ENCODE measurements at regions not wholly inside any gene's neighbourhood (a gene's known extent, or its start where the extent isn't known, plus 50 kb on each side); places are given as distances from the start of the nearest gene placed in this dataset.

- intact Hi-C loops (cut with micrococcal nuclease), result no loop called here
Measured at GRCh38 chr5:108650997-108651396, 96.7 kb upstream of the FER start.

GRCh38 chr5:108649646-108650045 is 98.1 kb upstream of the FER start:
- Histone ChIP-seq H3K27ac (ENCODE audit: low read depth, low read length) (no peak overlapping the region), H3K4me2 (ENCODE audit: low read length) (no peak overlapping the region), H3K9ac (ENCODE audit: low read length) (no peak overlapping the region), H3K4me1 (ENCODE audit: control insufficient read depth in 1 of 2, insufficient read depth in 2 of 2, low read length in 2 of 2) (no peaks in the 10 kb centered on the region), H3K4me3 (replicated peaks in 1 of 2; ENCODE audit: low read depth in 1 of 2, low read length in 2 of 2) (no peak overlapping the region), H3K79me2 (ENCODE audit: insufficient read depth, low read length) (no peaks in the 10 kb centered on the region), H3K36me3 (ENCODE audit: control insufficient read depth in 1 of 2, insufficient read depth in 2 of 2, low read length in 2 of 2) (no peaks in the 10 kb centered on the region), H4K20me1 (ENCODE audit: insufficient read depth) (no peaks in the 10 kb centered on the region), H2AFZ (ENCODE audit: low read depth, low read length, poor library complexity, severe bottlenecking) (no peak overlapping the region), H3K27me3 (ENCODE audit: insufficient read depth, low read length) (no peaks in the 10 kb centered on the region), H3K9me3 (ENCODE audit: control insufficient read depth in 1 of 2, insufficient read depth in 1 of 2, low read depth in 1 of 2, low read length in 2 of 2) (no peaks in the 10 kb centered on the region), H3K9me2 (ENCODE audit: insufficient read depth) (no peaks in the 10 kb centered on the region)
- POLR2A ChIA-PET, result no interaction called here
- ATAC-seq (no peak), DNase-seq (ENCODE audit: low read depth, low spot score) (no peak)
- CTCF ChIA-PET, result no interaction called here
- BruUV-seq (replicated peaks), result no TSS peak
- intact Hi-C loops (cut with micrococcal nuclease), result loop anchor here (10.0 kb wide), 1 partner anchor 1035 kb away; the partner anchor contains the start of gene MAN2A1
- RAD21 ChIA-PET (ENCODE audit: low non-redundant PET in 1 of 2, low total read pairs in 2 of 2, uncharacterized antibody in 2 of 2, unreplicated experiment in 2 of 2), result no interaction called here
- TF ChIP-seq CBX3 (IDR thresholded peaks at IDR 0.05; ENCODE audit: low read depth), result no peak
- TF ChIP-seq SRF (IDR thresholded peaks at IDR 0.05; ENCODE audit: low read depth), result no peak
- no peak for TF ChIP-seq SIN3A (IDR thresholded peaks at IDR 0.05; ENCODE audit: low read depth)
- no peak for TF ChIP-seq SP1 (IDR thresholded peaks at IDR 0.05; ENCODE audit: low read depth)
- TF ChIP-seq EZH2 (IDR thresholded peaks at IDR 0.05), result no peak
- no peak for TF ChIP-seq YY1 (IDR thresholded peaks at IDR 0.05; ENCODE audit: extremely low read depth, insufficient replicate concordance, low read depth, low read length)
- no peak for TF ChIP-seq ZFX (IDR thresholded peaks at IDR 0.05)
- no peak for TF ChIP-seq ELF1 (IDR thresholded peaks at IDR 0.05; ENCODE audit: borderline replicate concordance, low read depth)
- no peak for TF ChIP-seq RAD21 (IDR thresholded peaks at IDR 0.05; ENCODE audit: low read depth)
- TF ChIP-seq ZBTB33 (IDR thresholded peaks at IDR 0.05; ENCODE audit: extremely low read depth, insufficient replicate concordance, low read length), result no peak
- TF ChIP-seq TCF7L2 (IDR thresholded peaks at IDR 0.05; ENCODE audit: borderline replicate concordance, extremely low read depth, insufficient read depth, insufficient read length), result no peak

More at GRCh38 chr5:108650997-108651396, 96.7 kb upstream of the FER start:
- Histone ChIP-seq H3K9me3 (ENCODE audit: control insufficient read depth in 1 of 2, insufficient read depth in 1 of 2, low read depth in 1 of 2, low read length in 2 of 2) (no peaks in the 10 kb centered on the region), H3K4me1 (ENCODE audit: control insufficient read depth in 1 of 2, insufficient read depth in 2 of 2, low read length in 2 of 2) (no peaks in the 10 kb centered on the region), H2AFZ (ENCODE audit: low read depth, low read length, poor library complexity, severe bottlenecking) (no peak overlapping the region), H3K36me3 (ENCODE audit: control insufficient read depth in 1 of 2, insufficient read depth in 2 of 2, low read length in 2 of 2) (no peaks in the 10 kb centered on the region), H3K4me3 (replicated peaks in 1 of 2; ENCODE audit: low read depth in 1 of 2, low read length in 2 of 2) (no peak overlapping the region), H3K27ac (ENCODE audit: low read depth, low read length) (no peak overlapping the region), H3K9me2 (ENCODE audit: insufficient read depth) (no peaks in the 10 kb centered on the region), H3K9ac (ENCODE audit: low read length) (no peak overlapping the region), H4K20me1 (ENCODE audit: insufficient read depth) (no peaks in the 10 kb centered on the region), H3K79me2 (ENCODE audit: insufficient read depth, low read length) (no peaks in the 10 kb centered on the region), H3K27me3 (ENCODE audit: insufficient read depth, low read length) (no peaks in the 10 kb centered on the region), H3K4me2 (ENCODE audit: low read length) (no peak overlapping the region)
- ChIA-PET POLR2A (no interaction called here), RAD21 (ENCODE audit: low non-redundant PET in 1 of 2, low total read pairs in 2 of 2, uncharacterized antibody in 2 of 2, unreplicated experiment in 2 of 2) (no interaction called here), CTCF (interaction anchor here (1.5 kb wide), 1 partner anchor 9 kb away, joined by 7 read pairs; no protein-coding TSS in a partner anchor)
- ATAC-seq (no peak), DNase-seq (ENCODE audit: low read depth, low spot score) (no peak)
- TF ChIP-seq YY1 (IDR thresholded peaks at IDR 0.05; ENCODE audit: extremely low read depth, insufficient replicate concordance, low read depth, low read length), result no peak
- no peak for TF ChIP-seq FOSL1 (IDR thresholded peaks at IDR 0.05; ENCODE audit: low read depth)
- no peak for TF ChIP-seq TCF7L2 (IDR thresholded peaks at IDR 0.05; ENCODE audit: borderline replicate concordance, extremely low read depth, insufficient read depth, insufficient read length)
- TF ChIP-seq EZH2phosphoT487 (IDR thresholded peaks at IDR 0.05; ENCODE audit: borderline replicate concordance), result no peak
- no peak for TF ChIP-seq POLR2A (IDR thresholded peaks at IDR 0.05; ENCODE audit: borderline replicate concordance, extremely low read depth, insufficient read depth, insufficient read length)
- no peak for TF ChIP-seq ZBTB33 (IDR thresholded peaks at IDR 0.05; ENCODE audit: extremely low read depth, insufficient replicate concordance, low read length)
- no TSS peak for BruUV-seq (replicated peaks)
